OCI-M1 (cell line): ENCODE measurements at regions not wholly inside any gene's neighbourhood (a gene's known extent, or its start where the extent isn't known, plus 50 kb on each side); places are given as distances from the start of the nearest gene placed in this dataset.

Experiments
- DNase-seq: peaks from one replicate; lab custom pipeline; 2025; lab: John Stamatoyannopoulos, UW

DNA sequence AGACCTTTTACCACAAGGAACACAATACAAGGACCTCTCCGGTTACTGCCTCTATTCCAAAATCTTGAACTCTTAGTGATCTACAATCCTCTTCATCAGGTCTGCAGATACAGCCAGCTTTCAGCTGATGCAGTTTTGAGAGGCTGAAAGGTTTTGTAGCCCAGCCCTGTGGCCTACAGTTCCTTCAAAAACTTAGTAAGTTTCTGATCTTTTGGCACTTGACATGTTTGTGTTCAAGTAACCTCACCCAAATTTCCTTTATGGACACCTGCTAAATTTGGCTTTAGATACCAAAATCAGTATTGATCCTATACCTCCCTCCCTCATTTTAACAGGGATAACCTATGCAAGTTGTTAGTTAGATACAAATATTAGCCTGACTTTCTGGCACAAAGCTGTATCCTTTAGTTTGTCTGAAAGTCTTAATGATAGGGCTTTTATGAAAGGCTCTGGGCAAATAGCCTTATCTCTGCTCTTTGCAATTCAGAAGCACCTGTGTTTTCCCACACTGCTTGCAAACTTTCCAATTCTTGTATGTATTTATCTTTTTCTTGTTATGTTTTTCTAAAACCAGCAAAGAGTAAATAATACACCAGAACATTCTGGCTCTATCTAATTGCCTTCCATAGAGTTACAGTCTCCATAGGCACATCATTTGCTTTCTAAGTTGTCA is 650.5 kb upstream of the KLHL29 start:
- DNase-seq: no peak

DNA sequence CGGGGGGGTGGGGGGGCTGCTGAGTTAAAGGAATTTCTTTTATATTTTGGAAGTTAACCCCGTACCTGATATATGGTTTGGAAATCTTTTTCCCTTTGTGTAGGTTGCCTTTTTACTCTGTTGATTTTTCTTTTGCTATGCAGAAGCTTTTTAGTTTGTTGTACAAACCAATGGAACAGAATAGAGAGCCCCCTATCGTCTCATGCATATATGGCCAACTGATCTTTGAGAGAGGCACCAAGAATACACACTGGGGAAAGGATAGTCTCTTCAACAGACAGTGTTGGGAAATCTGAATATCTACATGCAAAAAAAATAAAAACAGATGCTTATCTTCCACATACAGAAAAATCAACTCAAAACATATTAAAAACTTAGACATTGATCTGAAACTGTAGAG is 647.8 kb upstream of the KLHL29 start:
- peak; percentile 5 for DNase-seq

DNA sequence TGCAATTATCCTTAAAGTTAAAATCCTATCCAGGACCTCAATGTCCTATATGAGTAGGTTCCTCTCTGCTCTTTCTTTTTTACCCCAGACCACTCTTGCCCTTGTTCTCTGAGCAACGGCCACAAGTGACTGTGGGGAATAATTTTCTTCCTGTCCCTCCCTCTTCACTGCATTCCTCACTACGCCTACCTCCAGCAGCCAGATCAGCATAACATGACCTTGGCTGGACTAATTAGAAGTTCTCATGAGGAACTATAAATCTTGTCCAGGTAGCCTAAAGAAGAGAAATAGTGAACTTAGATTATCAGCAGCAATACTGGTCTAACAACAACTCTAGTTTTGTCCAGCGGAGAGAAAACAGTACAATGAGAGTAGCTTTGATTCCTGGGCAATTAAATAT is 643.8 kb upstream of the KLHL29 start:
- DNase-seq: no peak

DNA sequence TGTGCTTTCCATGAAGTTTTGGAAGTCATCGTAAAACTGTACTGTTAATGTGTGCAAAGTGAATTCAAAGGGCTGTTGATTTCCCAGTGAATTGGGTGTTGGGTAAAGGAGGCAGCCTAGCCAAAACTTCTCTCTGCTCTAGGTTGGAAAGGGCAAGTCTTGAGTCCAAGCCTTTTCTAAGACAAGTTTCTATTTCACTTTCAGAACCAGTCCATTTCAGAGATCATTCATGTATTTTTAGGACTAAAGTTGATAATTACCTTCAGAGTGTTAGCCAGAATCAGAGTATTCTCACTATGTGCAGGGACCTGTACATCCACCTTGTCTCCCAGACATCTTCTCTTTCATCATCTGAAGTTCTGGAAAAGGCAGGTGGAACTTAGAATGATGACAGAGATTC is 636.1 kb upstream of the KLHL29 start:
- DNase-seq: no peak

DNA sequence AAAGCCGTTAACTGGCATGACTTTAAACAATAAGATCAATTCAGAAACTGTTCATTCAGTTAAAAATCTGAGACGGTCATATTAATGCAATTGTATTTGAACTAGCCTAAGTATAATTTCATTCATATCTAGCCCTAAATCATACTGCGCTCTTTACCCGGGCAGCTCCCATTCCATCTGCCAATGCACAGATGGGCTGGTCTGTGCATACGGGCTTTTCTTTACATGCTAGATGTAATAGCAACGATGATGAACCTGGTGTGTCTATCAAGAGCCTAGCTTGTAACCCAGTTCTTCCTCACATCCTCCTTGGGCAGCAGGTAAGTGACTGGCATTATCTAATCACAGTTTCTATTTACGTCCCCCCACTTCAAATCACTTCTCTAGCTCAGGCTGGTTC is 631.5 kb upstream of the KLHL29 start:
- no peak for DNase-seq

DNA sequence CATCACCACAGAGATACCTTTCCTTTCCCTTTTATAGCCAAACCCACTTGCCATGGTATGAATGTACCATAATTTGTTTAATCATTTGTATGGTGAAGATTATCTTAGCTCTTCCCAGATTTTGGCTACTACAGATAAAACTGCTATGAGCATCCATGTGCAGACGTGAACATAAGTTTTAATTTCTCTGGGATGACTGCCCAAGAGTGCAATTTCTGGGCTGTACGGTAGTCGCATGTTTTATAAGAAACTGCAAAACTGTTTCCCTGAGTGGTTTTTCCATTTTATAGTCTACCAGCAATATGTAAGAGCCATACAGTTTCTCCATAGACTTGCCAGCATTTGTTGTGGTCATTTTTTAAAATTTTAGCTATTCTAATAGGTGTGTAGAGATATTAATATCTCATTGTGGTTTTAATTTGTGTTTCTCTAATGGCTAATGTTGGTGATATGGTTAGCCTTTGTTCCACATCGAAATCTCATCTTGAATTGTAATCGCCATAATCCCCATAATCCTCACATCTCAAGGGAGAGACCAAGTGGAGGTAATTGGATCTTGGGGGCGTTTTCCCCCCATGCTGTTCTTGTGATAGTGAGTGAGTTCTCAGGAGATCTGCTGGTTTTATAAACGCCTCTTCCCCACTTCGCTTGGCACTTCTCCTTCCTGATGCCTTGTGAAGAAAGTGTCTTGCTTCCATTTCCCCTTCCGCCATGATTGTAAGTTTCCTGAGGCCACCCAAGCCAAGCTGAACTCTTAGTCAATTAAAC is 628.5 kb upstream of the KLHL29 start:
- DNase-seq: no peak

DNA sequence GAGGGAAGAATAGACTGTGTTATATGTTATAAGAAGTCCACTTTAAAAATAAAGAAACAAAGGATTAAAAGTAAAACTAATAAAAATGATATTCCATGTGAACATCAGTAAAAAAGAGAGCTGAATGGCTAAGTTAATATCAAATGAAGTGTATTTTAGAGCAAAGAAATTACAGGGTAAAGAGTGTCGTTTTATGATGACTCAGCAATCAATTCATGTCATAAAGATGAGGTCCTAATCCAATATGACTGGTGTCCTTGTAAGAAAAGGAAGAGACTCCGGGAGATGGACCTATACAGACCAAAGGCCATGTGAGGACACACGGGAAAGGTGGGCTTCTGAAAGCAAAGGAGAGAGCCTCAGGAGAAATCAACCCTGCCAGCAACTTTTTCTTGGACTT is 615.5 kb upstream of the KLHL29 start:
- DNase-seq: no peak

DNA sequence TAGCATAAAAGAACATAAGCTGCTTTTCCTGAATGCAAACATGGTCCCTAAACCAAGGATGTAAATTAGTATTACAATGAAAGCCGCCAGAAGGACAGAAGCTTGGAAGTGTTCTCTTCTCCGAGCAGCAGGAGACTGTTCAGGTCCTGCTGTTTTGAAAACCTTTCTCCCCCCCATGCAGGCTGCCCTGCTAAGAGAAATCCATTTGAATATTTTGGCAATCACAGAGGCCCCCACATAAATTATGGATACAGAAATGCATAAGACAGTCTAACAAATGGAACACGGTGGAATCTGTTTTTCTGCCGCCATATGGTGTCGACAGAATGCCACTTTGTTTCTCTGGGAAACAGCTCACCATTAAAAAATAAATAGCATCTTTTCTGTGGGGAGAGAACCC is 600.4 kb upstream of the KLHL29 start:
- no peak for DNase-seq

DNA sequence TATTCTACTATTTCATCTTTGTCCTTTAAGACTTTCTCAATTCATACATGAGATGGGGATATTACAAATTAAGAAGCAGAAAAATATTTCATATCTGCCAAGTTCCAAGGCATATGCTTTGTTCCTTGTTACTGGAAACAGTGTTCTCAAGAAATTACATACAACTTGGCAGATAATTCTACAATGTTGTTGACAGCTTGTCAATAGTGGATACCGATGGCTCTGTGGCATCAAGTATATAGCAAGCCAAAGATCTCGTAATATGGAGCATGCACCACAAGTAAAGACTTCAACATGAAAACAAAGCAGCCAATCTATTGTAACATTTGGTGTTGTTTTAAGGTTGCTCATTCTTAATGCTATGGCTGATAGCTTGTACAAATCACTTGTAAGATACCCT is 598.2 kb upstream of the KLHL29 start:
- no peak for DNase-seq

DNA sequence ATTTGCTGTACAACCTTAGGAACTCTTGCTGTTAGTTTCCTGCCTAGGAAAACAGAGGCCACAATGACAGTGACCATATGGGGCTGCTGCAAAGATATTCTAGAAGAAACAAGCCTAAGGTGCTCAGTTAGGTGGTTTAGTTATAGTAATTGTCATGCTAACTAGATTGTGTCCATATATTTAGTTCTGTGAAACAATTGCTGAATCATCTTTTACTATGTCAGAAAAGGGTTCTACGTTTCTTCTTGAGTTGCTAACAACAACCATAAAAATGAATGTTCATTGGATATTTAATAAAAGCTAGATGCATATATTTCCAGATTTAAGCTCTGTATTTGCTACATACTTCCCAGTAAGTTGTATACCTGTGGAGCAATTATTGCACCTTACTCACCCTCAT is 597.2 kb upstream of the KLHL29 start:
- no peak for DNase-seq

DNA sequence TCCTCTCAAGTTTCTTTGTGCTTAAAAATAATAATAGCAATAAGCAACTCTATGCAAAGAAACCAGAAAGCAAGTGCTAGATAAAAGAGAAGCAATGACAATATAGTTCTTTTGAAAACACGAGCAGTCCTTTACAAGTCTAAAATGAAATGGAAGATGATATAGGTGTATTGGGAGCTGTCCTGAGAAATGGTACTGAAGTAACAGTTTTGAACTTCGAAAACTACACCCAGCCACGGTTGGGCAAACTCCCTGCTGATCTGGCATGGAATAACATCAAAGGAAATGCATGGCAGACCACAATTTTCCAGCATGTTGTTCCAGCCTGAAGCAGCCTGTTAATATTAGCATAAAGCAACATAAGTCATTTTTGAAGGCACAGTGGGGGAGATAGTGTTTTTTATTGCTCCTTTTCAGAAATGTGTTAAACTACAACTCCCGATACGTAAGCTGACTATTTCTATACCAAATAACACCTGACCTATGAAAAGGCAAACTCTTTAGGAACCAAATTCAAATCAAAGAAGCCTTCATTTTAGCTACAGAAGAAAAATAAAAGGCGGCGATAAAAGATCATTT is 596.1 kb upstream of the KLHL29 start:
- no peak for DNase-seq

DNA sequence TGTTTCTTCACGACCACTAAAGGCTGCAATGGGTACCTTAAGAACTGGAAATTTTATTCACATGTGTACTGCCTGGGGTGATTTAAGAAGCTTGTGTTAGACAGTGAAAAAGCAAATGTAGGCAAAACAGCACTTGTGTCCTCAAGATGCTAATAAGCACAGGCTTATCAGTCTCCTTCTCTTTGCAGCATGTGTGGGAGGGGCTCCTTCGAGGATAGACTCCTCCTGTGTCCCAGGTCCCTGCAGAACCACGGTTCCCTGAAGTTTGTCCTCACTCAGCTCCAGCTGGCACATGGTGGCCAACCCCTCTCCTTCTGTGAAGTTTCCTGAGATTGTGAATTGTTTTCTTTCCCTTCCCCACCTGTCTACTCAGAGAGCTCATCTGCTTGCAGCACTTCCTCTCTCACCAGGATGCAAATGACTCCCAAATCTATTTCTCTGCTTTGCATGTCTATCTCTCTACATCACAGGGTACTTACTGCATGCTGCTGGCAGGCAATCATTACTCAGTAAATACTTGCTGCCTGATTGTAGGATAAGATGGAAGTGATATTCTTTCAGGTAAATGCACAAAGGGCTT is 589.6 kb upstream of the KLHL29 start:
- no peak for DNase-seq

DNA sequence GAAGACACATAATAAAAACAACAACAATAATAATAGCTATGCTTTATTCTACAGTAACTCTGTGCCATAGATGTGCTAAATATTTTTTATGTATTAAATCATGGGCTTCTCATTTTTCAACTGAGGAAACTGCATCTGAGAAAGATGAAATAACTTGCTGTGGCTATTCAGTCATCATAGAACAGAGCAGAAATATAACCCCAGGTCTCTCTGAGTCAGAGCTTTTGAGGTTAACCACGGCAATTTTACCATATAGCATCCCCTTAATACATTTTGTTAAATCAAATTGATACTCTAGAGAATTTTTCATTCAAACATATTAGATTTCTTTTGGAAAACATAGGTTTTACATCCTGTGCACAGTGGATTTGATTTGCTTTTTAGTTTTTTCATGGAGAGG is 586.6 kb upstream of the KLHL29 start:
- DNase-seq: no peak

DNA sequence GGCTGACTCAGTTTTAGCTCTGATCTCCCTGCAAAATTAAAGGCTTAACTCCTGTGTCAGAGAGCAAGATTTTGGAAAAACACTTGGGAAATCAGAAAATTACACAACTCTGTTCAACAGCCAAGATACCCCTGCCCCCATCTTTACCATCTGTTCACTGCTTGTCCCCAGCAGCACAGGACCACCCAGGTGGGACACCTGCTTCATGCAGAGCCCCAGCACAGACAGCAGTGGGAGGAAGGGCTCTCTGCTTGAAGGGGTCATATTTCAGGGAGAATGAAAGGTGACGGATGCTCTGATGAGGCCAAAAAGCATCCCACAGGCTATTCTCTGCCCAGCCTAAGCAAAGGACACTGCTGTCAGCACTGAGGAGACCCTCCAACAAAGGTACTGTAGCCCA is 584.6 kb upstream of the KLHL29 start:
- no peak for DNase-seq

DNA sequence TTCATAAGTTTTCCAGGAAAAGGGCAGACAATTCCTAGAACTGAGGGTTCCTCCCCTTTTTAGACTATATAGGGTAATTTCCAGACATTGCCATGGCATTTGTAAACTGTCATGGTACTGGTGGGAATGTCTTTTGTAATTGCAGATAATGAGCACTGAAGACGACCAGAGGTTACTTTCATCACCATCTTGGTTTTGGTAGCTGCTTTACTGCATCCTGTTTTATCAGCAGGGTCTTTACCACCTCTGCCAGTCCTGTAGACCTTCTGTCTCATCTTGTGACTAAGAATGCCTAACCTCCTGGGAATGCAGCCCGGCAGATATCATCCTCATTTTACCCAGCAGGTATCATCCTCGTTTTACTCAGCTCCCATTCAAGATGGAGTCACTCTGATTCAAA is 583.9 kb upstream of the KLHL29 start:
- DNase-seq: no peak

DNA sequence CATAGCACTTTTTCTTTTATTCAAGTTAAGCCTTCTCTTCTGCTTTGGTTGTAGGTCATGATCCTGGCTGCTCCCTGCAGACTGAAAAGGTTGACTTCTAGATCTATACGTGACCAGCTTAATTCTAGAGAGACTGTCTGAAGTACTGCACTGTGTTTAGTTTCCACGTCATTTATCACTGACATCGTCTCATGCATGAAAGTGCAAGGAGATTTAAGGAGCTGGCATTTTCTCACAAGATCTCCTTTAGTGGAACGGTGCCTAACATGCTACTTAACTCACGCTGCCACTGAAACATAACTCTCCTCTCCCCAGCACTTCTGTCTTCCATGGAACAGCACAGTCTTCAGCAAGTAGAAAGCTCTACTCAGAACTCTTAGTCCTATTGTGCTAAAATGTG is 583.0 kb upstream of the KLHL29 start:
- no peak for DNase-seq

DNA sequence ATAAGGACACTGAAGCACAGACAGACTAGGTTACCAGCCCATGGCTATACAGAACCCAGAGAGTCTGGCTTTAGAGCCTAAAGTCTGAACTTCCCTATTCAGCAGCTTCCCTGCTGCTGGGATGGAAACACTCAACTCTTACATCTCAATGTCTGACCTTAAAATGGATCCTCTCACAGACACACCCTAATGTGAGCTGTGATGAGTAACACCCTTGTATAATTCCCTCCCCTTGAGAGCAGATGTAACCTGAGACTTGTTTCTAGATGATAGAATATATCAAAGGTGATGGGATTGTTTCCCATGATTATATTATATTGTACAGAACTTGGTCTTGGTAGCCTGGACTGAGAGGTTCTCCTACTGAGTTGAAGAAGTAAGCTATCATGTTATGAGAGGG is 577.1 kb upstream of the KLHL29 start:
- DNase-seq: no peak

DNA sequence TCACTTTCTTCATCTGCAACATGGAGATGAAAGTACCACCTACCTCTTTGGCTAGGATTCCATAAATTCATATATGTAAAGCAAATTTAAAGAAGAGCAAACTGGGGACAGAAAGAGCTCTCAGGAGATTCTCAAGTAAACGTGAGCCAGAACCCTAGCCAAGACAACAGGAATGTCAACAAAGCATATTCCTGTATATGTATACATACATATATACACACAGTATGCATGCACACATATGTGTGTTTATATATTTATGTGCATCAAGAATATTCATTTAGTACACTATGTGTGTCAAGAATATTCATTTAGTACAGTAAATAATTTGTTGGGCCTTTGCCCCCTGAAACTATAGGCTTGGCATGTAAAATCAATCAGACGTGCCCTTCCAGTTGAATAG is 574.4 kb upstream of the KLHL29 start:
- DNase-seq: no peak

DNA sequence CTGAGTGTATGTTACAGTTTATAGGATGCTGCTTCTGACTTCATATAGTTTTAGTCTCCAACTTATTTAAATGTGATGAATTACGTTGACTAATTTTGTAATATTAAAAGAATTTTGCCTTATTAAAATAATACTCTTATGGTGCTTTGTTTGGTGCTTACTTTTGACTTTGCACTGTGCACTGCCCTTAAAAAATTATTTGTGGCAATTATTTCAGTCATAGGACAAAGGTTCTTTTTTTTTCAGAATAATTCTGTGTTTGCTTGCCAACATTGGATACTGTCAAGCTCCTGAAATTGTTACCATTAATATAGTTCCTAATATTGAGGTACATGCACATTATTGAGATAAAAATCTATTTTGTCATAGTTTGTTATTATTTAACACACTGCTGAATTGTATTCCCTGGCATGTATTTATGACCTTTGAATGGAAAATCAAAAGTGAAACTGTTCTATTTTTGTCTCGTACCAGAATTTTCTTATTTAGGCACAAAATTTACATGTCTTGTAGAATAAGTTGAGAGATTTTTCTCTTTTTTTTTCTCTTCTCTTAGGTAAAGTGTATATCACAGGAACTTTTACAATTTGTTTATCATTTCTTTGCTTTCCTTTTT is 572.8 kb upstream of the KLHL29 start:
- DNase-seq: peak; percentile 16

DNA sequence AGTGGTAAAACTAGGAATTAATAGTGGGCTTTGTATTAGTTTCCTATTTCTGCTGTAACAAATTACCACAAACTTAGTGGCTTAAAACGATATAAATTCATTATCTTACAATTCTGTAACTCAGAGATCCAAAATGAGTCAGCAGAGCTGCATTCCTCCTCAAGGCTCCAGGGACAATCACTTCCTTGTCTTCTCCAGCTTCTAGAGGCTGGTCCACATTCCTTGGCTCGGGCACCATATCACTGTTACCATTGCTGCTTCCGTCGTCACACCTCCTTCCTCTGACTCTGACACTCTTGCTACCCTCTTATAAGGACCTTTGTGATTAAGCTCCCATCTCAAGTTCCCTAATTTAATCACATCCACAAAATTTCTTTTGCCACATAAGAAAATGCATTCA is 567.8 kb upstream of the KLHL29 start:
- DNase-seq: no peak

DNA sequence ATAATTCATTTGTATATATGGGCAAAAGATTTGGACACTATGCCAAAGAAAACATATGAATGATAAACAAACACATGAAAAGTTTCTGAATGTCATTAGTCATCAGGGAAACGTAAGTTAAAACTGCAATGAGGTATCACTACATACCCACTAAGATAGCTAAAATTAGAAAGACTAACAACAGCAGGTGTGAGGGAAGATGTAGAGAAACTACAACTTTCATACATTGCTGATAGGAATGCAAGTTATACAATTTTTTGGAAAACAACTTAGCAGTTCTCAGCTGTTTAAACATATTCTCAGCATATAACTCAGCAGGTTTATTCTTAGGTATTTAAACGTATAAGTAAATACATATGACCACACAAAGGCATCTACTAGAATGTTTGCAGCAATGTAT is 563.5 kb upstream of the KLHL29 start:
- no peak for DNase-seq

DNA sequence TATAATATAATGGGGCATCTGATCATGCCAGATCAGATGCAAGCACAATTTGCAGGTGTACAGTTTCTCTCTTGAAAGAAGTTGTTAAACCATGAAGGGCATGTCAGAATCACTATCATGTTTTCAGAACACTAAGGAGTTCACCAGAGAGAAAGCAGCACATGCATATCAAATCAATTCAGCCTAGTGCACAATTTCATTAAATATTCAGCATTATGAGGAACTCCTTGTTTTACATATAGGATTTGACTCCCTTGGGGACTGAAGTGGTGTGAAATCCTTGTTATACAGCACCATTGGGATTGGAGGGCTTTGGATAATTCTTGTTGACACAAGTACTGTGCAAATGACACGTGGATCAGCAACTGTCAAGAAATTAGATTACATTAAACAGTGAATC is 562.1 kb upstream of the KLHL29 start:
- DNase-seq: no peak

DNA sequence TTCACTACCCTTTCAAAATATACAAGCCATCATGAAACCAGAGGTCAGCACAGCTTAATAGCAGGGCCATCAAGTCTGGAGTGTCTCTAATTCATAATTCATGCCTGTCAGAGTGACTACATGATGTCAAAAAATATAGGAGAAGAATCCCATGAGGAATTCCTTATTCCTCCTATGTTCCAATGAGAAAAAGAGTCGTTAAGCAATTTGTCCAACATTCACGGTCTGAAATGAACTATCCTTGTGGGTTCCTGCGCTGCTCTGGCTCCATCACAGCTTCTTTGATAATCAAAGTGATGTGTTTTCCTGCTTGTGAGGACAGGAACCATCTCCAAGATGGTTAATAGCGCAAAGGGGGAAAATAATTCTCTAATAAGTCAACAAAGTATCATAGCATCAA is 560.4 kb upstream of the KLHL29 start:
- no peak for DNase-seq
